ENCODE measurements at regions not wholly inside any gene's neighbourhood (a gene's known extent, or its start where the extent isn't known, plus 50 kb on each side); places are given as distances from the start of the nearest gene placed in this dataset.

DNA sequence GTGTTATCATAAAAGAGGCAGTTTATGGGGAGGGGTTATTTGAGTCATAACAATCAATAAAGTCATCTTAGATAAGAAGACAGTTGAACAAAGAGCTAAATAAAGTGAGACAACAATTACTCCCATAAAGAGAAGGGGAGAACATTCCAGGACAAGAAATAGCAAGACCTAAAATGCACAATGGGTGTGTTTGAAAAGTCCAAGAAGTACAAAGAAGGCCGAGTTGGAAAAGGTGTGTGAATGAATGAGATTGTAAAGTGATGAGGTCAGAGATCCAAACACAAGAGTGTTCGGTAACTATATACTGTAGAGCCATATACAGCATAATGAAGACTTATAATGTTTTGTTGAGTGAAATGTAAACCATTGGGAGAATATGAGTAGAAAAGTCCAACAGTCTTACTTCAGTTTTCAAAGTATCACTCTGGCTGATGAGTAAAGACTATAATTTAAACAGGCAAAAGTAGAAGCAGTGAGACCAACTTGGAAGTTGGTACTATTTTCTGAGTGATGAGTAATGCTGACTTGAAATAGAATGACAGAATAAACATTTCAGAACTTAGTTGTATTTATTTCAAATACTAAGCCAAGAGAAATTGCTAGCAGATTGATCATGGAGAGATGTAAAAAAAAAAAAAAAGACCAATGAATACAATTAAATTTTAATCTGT, 868.7 kb upstream of the CDH9 start:
- Histone ChIP-seq H3K27ac (ENCODE audit: low read depth, low read length) (no peak overlapping the region), H3K36me3 (ENCODE audit: insufficient read depth, low read length) (no peaks in the 10 kb centered on the region), H3K27me3 (ENCODE audit: insufficient read depth, low read length) (no peaks in the 10 kb centered on the region), H3K9me3 (ENCODE audit: control insufficient read depth in 1 of 2, low read length in 2 of 2) (no peaks in the 10 kb centered on the region), H3K4me3 (ENCODE audit: low read length in 2 of 2) (no peak overlapping the region), H3K4me1 (ENCODE audit: insufficient read depth, low read length) (no peaks in the 10 kb centered on the region)
- Mint-ChIP-seq H3K27ac (no peak overlapping the region), H3K9me3 (peaks cover 0 to 24% (median 11%) of the 10 kb centered on the region in 8 donors), H3K4me1 (no peaks in the 10 kb centered on the region), H3K4me3 (no peak overlapping the region), H3K36me3 (no peaks in the 10 kb centered on the region), H3K27me3 (no peaks in the 10 kb centered on the region)
- intact Hi-C loops (cut with micrococcal nuclease) = no loop called here
- no peak for DNase-seq
- ChIA-PET CTCF (ENCODE audit: partially characterized antibody) (no interaction called here), POLR2A (ENCODE audit: partially characterized antibody) (no interaction called here)

DNA sequence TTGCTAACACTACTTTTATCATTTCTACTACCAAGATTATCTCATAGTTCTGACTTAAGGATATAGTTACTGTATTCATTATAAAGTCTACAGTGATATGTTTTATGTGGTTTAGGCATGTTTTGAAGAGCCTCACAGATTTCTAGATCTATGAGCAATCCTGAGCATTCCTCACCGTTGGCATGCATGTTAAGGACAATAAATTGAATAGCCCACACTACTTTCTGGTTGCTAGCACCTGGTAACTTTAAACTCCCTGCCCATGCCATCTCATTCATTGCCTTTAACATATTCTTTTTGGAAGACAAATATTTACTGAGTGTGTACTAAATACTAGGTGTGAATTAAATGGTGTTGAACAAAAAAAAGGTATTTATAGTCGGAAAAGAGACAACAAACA, 868.1 kb upstream of the CDH9 start:
- Histone ChIP-seq H3K4me3 (ENCODE audit: low read length in 2 of 2) (no peak overlapping the region), H3K27me3 (ENCODE audit: insufficient read depth, low read length) (no peaks in the 10 kb centered on the region), H3K4me1 (ENCODE audit: insufficient read depth, low read length) (no peaks in the 10 kb centered on the region), H3K27ac (ENCODE audit: low read depth, low read length) (no peak overlapping the region), H3K36me3 (ENCODE audit: insufficient read depth, low read length) (no peaks in the 10 kb centered on the region), H3K9me3 (ENCODE audit: control insufficient read depth in 1 of 2, low read length in 2 of 2) (no peaks in the 10 kb centered on the region)
- ChIA-PET POLR2A (ENCODE audit: partially characterized antibody) (no interaction called here), CTCF (ENCODE audit: partially characterized antibody) (no interaction called here)
- no peak overlapping the region for H3K4me3 Mint-ChIP-seq
- H3K27ac Mint-ChIP-seq = no peak overlapping the region
- intact Hi-C loops (cut with micrococcal nuclease) = no loop called here
- no peak for DNase-seq
- H3K27me3 Mint-ChIP-seq = no peaks in the 10 kb centered on the region
- peaks cover 2 to 26% (median 12%) of the 10 kb centered on the region in 8 donors for H3K9me3 Mint-ChIP-seq
- H3K4me1 Mint-ChIP-seq = no peaks in the 10 kb centered on the region
- no peaks in the 10 kb centered on the region for H3K36me3 Mint-ChIP-seq

DNA sequence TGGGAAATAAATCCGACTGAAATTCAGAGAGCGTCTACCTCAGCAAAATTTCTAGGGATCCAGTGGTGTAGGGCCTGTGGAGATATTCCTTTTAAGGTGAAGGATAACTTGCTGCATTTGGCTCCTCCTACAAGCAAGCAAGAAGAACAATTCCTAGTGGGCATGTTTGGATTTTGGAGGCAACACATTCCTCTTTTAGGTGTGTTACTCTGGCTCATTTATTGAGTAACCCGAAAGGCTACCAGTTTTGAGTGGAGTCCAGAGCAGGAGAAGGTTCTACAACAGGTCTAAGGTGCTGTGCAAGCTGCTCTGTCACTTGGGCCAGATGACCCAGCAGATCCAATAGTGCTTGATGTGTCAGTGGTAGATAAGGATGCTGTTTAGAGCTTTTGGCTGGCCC, 862.4 kb upstream of the CDH9 start:
- H3K4me1 Mint-ChIP-seq = no peaks in the 10 kb centered on the region
- H3K27ac ChIP-seq (ENCODE audit: low read depth, low read length) = no peak overlapping the region
- CTCF ChIA-PET (ENCODE audit: partially characterized antibody) = no interaction called here
- DNase-seq = no peak
- intact Hi-C loops (cut with micrococcal nuclease) = no loop called here
- no peaks in the 10 kb centered on the region for H3K4me1 ChIP-seq (ENCODE audit: insufficient read depth, low read length)
- peaks cover 0 to 44% (median 19%) of the 10 kb centered on the region in 8 donors for H3K9me3 Mint-ChIP-seq
- no peaks in the 10 kb centered on the region for H3K27me3 ChIP-seq (ENCODE audit: insufficient read depth, low read length)
- POLR2A ChIA-PET (ENCODE audit: partially characterized antibody) = no interaction called here
- no peaks in the 10 kb centered on the region for H3K36me3 Mint-ChIP-seq
- no peak overlapping the region for H3K4me3 Mint-ChIP-seq
- no peak overlapping the region for H3K27ac Mint-ChIP-seq
- H3K9me3 ChIP-seq (ENCODE audit: control insufficient read depth in 1 of 2, low read length in 2 of 2) = no peaks in the 10 kb centered on the region
- no peaks in the 10 kb centered on the region for H3K36me3 ChIP-seq (ENCODE audit: insufficient read depth, low read length)
- no peak overlapping the region for H3K4me3 ChIP-seq (ENCODE audit: low read length in 2 of 2)
- H3K27me3 Mint-ChIP-seq = no peaks in the 10 kb centered on the region

DNA sequence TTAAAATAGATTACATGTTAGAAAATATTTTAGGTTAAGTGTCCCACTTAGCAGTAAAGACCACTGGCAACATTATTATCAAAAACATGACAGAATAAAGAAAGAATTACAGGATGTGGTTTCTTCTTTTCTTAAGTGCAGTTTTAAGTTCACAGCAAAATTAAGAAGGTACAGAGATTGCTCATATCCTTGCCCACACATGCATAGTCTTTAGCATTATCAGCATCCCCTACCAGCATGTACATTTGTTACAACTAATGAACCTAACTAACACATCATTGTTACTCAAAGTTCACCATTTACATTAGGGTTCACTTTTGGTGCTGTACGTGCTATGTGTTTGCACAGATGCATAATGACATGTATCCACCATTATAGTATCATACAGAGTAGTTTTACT, 837.7 kb upstream of the CDH9 start:
- Histone ChIP-seq H3K9me3 (ENCODE audit: control insufficient read depth in 1 of 2, low read length in 2 of 2) (no peaks in the 10 kb centered on the region), H3K4me3 (ENCODE audit: low read length in 2 of 2) (no peak overlapping the region), H3K36me3 (ENCODE audit: insufficient read depth, low read length) (no peaks in the 10 kb centered on the region), H3K27ac (ENCODE audit: low read depth, low read length) (no peak overlapping the region), H3K4me1 (ENCODE audit: insufficient read depth, low read length) (no peaks in the 10 kb centered on the region), H3K27me3 (ENCODE audit: insufficient read depth, low read length) (no peaks in the 10 kb centered on the region)
- no peaks in the 10 kb centered on the region for H3K4me1 Mint-ChIP-seq
- H3K27ac Mint-ChIP-seq = no peak overlapping the region
- no peak overlapping the region for H3K4me3 Mint-ChIP-seq
- H3K27me3 Mint-ChIP-seq = no peaks in the 10 kb centered on the region
- no peaks in the 10 kb centered on the region for H3K36me3 Mint-ChIP-seq
- peaks cover 6 to 39% (median 24%) of the 10 kb centered on the region in 8 donors for H3K9me3 Mint-ChIP-seq
- intact Hi-C loops (cut with micrococcal nuclease) = no loop called here
- CTCF ChIA-PET (ENCODE audit: partially characterized antibody) = no interaction called here
- POLR2A ChIA-PET (ENCODE audit: partially characterized antibody) = no interaction called here
- DNase-seq = no peak

DNA sequence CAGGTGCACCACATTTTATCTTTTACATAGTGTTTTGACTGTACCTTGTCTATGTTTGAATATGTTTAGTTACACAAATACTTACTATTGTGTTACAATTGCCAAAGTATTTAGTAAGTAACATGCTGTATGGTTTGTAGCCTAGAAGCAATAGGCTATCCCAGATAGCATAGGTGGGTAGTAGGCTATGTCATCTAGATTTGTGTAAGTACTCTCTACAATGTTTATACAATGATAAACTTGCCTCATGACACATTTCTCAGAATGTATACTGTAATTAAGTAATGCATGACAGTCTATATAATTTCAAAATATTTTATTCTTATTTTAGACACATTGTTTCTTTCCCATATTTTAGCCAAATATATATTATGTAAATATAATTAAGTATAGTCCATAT, 836.8 kb upstream of the CDH9 start:
- CTCF ChIA-PET (ENCODE audit: partially characterized antibody) = interaction anchor here (0.6 kb wide), 1 partner anchor 16 kb away, joined by 3 read pairs; no protein-coding TSS in a partner anchor
- no peaks in the 10 kb centered on the region for H3K27me3 ChIP-seq (ENCODE audit: insufficient read depth, low read length)
- H3K36me3 ChIP-seq (ENCODE audit: insufficient read depth, low read length) = no peaks in the 10 kb centered on the region
- H3K4me1 ChIP-seq (ENCODE audit: insufficient read depth, low read length) = no peaks in the 10 kb centered on the region
- no peak overlapping the region for H3K4me3 ChIP-seq (ENCODE audit: low read length in 2 of 2)
- Mint-ChIP-seq H3K4me3 (no peak overlapping the region), H3K9me3 (peaks cover 6 to 39% (median 20%) of the 10 kb centered on the region in 8 donors), H3K36me3 (no peaks in the 10 kb centered on the region), H3K27ac (no peak overlapping the region), H3K4me1 (no peaks in the 10 kb centered on the region), H3K27me3 (no peaks in the 10 kb centered on the region)
- no peak overlapping the region for H3K27ac ChIP-seq (ENCODE audit: low read depth, low read length)
- no peaks in the 10 kb centered on the region for H3K9me3 ChIP-seq (ENCODE audit: control insufficient read depth in 1 of 2, low read length in 2 of 2)
- intact Hi-C loops (cut with micrococcal nuclease) = no loop called here
- DNase-seq = no peak
- POLR2A ChIA-PET (ENCODE audit: partially characterized antibody) = no interaction called here

DNA sequence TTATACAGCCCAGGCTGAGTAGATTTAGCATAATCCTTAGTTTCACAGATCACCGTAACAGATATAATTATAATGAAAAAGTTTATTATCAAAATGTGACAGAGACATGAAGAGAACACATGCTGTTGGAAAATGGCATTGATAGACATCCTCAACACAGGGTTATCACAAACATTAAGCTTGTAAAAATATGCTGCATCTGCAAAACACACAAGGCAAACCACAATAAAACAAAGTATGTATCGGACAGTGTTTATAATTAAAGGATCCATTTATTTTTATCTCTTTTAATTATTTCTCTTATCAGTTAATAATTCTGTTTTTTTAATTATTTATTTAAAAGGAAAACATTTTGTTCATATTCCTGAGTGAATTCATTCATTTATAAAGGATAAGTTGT, 829.9 kb upstream of the CDH9 start:
- Mint-ChIP-seq H3K36me3 (no peaks in the 10 kb centered on the region), H3K4me1 (no peaks in the 10 kb centered on the region), H3K4me3 (no peak overlapping the region), H3K27me3 (no peaks in the 10 kb centered on the region), H3K9me3 (peaks cover 2 to 39% (median 18%) of the 10 kb centered on the region in 8 donors), H3K27ac (no peak overlapping the region)
- no peak overlapping the region for H3K4me3 ChIP-seq (ENCODE audit: low read length in 2 of 2)
- no peak overlapping the region for H3K27ac ChIP-seq (ENCODE audit: low read depth, low read length)
- no peaks in the 10 kb centered on the region for H3K9me3 ChIP-seq (ENCODE audit: control insufficient read depth in 1 of 2, low read length in 2 of 2)
- H3K36me3 ChIP-seq (ENCODE audit: insufficient read depth, low read length) = no peaks in the 10 kb centered on the region
- POLR2A ChIA-PET (ENCODE audit: partially characterized antibody) = no interaction called here
- intact Hi-C loops (cut with micrococcal nuclease) = no loop called here
- CTCF ChIA-PET (ENCODE audit: partially characterized antibody) = no interaction called here
- no peak for DNase-seq
- no peaks in the 10 kb centered on the region for H3K27me3 ChIP-seq (ENCODE audit: insufficient read depth, low read length)
- no peaks in the 10 kb centered on the region for H3K4me1 ChIP-seq (ENCODE audit: insufficient read depth, low read length)

DNA sequence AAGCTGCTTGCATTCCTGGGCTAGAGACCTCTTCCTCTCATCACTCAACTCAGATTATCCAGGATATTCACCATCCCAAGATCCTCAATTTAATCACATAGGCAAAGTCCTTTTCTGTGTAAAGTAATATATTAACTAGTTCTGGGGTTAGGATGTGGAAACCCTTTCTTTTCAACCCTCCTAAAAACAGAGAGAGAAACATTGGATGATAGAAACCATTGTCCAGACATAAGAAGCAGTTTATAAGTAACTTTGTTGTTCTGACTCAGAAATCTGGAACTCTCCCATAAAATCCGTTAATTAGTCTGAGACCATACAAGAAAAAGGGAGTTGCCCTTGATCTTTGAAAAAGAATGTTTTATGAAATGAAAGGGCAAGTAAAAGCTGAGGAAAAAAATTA, 817.1 kb upstream of the CDH9 start:
- Mint-ChIP-seq H3K36me3 (no peaks in the 10 kb centered on the region), H3K27ac (no peak overlapping the region), H3K9me3 (peaks cover 2 to 34% (median 15%) of the 10 kb centered on the region in 8 donors), H3K4me3 (no peak overlapping the region), H3K27me3 (no peaks in the 10 kb centered on the region), H3K4me1 (no peaks in the 10 kb centered on the region)
- intact Hi-C loops (cut with micrococcal nuclease) = no loop called here
- Histone ChIP-seq H3K4me3 (ENCODE audit: low read length in 2 of 2) (no peak overlapping the region), H3K9me3 (ENCODE audit: control insufficient read depth in 1 of 2, low read length in 2 of 2) (no peaks in the 10 kb centered on the region), H3K27ac (ENCODE audit: low read depth, low read length) (no peak overlapping the region), H3K36me3 (ENCODE audit: insufficient read depth, low read length) (no peaks in the 10 kb centered on the region), H3K4me1 (ENCODE audit: insufficient read depth, low read length) (no peaks in the 10 kb centered on the region), H3K27me3 (ENCODE audit: insufficient read depth, low read length) (no peaks in the 10 kb centered on the region)
- ChIA-PET POLR2A (ENCODE audit: partially characterized antibody) (no interaction called here), CTCF (ENCODE audit: partially characterized antibody) (no interaction called here)
- no peak for DNase-seq

Data from CD4-positive, alpha-beta memory T cell (primary cell).